Kidney epithelial cell (primary cell): ENCODE measurements at regions not wholly inside any gene's neighbourhood (a gene's known extent, or its start where the extent isn't known, plus 50 kb on each side); places are given as distances from the start of the nearest gene placed in this dataset.
"Not testable (repeated sequence)": the region's sequence is repeated elsewhere in the genome, so short reads cannot be mapped to it uniquely, and the experiment has no call there.

Experiments used
- DNase-seq: peaks from one replicate; pipeline ENCODE4 v3.0.0-alpha.2; 2010; ENCODE audit warnings: low read depth
- H3K27me3 ChIP-seq: 2 replicates; pipeline ENCODE4 v1.6.0; 2011; ENCODE audit warnings: low read length; ENCODE audit not compliant: control insufficient read depth, insufficient read depth
- H3K36me3 ChIP-seq: 2 replicates; pipeline ENCODE4 v1.5.1; 2011; ENCODE audit warnings: low read length; ENCODE audit not compliant: control insufficient read depth, insufficient read depth
- H3K4me3 ChIP-seq: 2 replicates; pipeline ENCODE4 v1.5.1; 2011; ENCODE audit warnings: low read depth, mild to moderate bottlenecking, control low read depth, low read length
- TF ChIP-seq, protein P1 (sequence below): IDR thresholded peaks from 2 replicates; pipeline ENCODE4 v1.5.1; 2011; ENCODE audit warnings: mild to moderate bottlenecking, moderate library complexity, low read length, control low read depth, inconsistent platforms; ENCODE audit not compliant: insufficient read depth, poor library complexity, severe bottlenecking

DNA sequence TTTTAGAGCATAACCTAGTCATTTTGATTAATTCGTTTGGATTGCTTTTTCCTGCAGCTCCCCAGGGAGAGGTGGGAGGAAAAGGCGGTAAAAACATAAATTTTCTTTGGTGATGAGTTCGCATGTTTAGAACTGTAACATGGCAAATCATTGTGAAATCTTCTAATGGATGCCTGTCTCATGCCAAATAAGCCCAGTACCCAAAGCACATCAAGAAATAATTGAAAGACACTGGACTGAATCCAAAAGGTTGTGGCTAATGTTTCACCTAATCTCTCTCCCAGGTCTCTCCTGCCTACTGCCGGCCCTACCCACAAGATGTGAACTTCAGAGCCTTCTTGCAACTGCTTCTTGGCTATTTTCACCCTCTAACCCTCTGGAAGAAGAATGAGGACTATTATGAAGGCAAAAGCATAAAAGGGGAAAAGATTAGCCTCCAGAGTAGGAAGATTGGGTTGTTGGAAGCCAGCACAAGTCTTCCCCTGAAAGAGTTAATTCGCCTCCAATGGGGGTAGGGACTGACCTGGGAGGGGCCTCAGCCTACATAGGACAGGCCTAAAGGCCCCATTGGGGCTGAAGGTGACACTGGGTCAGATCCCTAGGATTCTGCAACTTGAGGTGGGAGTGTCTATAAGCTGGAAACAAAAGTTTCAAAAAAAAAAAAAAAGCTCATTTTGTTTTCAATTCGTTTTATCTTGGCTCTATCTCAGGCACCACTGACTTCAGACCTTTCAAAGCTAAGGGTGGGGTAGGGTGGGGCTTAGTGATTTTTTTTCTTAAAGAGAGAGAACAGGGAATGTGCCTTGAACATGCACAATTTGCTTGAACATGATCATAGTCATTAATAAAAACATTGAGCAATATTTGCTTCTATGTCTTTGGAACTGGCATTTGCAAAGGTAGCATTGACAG, 278.6 kb upstream of the KLF3 start:
- H3K36me3 ChIP-seq = no peaks in the 10 kb centered on the region
- no peaks in the 10 kb centered on the region for H3K27me3 ChIP-seq
- TF ChIP-seq, protein P1, sequence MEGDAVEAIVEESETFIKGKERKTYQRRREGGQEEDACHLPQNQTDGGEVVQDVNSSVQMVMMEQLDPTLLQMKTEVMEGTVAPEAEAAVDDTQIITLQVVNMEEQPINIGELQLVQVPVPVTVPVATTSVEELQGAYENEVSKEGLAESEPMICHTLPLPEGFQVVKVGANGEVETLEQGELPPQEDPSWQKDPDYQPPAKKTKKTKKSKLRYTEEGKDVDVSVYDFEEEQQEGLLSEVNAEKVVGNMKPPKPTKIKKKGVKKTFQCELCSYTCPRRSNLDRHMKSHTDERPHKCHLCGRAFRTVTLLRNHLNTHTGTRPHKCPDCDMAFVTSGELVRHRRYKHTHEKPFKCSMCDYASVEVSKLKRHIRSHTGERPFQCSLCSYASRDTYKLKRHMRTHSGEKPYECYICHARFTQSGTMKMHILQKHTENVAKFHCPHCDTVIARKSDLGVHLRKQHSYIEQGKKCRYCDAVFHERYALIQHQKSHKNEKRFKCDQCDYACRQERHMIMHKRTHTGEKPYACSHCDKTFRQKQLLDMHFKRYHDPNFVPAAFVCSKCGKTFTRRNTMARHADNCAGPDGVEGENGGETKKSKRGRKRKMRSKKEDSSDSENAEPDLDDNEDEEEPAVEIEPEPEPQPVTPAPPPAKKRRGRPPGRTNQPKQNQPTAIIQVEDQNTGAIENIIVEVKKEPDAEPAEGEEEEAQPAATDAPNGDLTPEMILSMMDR = no peak
- no peak for DNase-seq
- H3K4me3 ChIP-seq = no peak overlapping the region

- TF ChIP-seq, protein P1 = no peak
These were observed 277.9 kb upstream of the KLF3 start for GRCh38 chr4:38386005-38386551.

DNA sequence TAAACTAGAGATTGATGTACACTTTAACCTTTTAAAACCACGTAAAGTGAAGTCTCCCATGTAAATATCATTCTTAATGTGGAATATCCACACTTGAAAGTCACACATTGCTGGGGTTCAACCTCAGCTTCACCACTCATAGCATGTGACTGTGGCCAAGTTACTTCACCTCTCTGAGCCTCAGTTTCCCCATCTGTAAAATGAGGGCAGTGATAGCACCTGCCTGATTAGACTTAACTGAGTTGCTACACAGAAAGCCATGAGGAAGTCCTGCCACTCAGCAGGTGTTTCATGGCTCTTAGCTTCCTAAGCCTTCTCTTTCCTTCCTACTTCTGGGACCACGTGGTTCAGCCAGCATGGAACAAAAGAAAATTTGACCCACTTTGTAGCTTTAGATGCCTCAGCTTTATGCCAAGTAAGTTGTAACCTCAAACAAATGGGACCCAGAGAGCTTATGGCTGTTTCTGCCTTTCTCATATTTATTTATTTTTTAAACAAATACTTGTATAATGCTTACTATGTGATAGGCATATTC, 277.3 kb upstream of the KLF3 start:
- Histone ChIP-seq H3K27me3 (no peaks in the 10 kb centered on the region), H3K4me3 (no peak overlapping the region), H3K36me3 (no peaks in the 10 kb centered on the region)
- TF ChIP-seq, protein P1 = no peak
- no peak for DNase-seq

More at GRCh38 chr4:38386005-38386551, 277.9 kb upstream of the KLF3 start:
- H3K36me3 ChIP-seq = no peaks in the 10 kb centered on the region
- no peaks in the 10 kb centered on the region for H3K27me3 ChIP-seq
- no peak overlapping the region for H3K4me3 ChIP-seq
- DNase-seq = no peak

DNA sequence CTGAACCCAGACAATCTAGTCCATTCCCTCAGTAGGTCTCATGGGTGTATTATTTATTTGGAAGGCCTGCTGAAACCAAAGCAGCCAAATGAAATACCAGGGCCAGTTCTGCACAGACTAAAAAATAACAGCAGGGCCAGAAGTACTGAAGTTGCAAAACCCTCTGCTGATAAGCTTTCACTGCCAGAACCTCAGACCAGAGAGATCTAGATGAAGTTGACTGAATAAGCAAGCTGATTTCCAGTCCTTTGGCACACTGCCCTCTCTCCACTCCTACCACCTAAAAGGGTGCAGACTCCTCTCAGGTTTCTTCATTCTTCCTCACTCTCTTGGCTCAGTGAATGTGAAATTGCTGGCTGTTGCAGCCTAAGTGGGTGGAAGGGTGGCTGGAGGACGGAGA, 276.7 kb upstream of the KLF3 start:
- Histone ChIP-seq H3K27me3 (no peaks in the 10 kb centered on the region), H3K36me3 (no peaks in the 10 kb centered on the region), H3K4me3 (no peak overlapping the region)
- no peak for DNase-seq
- TF ChIP-seq, protein P1 = no peak

GRCh38 chr4:38387819-38388218, 276.2 kb upstream of the KLF3 start:
- TF ChIP-seq, protein P1 = no peak
- Histone ChIP-seq H3K36me3 (no peaks in the 10 kb centered on the region), H3K27me3 (no peaks in the 10 kb centered on the region), H3K4me3 (no peak overlapping the region)
- no peak for DNase-seq

GRCh38 chr4:38388907-38389306, 275.1 kb upstream of the KLF3 start:
- H3K27me3 ChIP-seq, DNase-seq, H3K4me3 ChIP-seq, H3K36me3 ChIP-seq: not testable (repeated sequence)
